HEK293 (cell line): ENCODE measurements at regions not wholly inside any gene's neighbourhood (a gene's known extent, or its start where the extent isn't known, plus 50 kb on each side); places are given as distances from the start of the nearest gene placed in this dataset.

Experiments
- RBAK ChIP-seq: fragments of 450-650 bp; formaldehyde crosslinking; IDR thresholded peaks from 2 replicates; pipeline ENCODE4 v1.5.1; 2016; ENCODE audit warnings: missing biosample characterization, missing genetic modification characterization
- ZEB2 ChIP-seq: fragments of 450-650 bp; formaldehyde crosslinking; IDR thresholded peaks from 2 replicates; pipeline ENCODE4 v1.5.1; 2016; ENCODE audit warnings: missing biosample characterization, missing genetic modification characterization
- ZNF274 ChIP-seq, 2 experiments: fragments of 200-500 bp in 1 of 2; fragments of 450-650 bp in 1 of 2; sonication (Bioruptor generic) in 1 of 2; formaldehyde crosslinking in 1 of 2; IDR thresholded peaks; 2 replicates each; pipeline versions ENCODE4 v1.5.1 to v1.6.1; 2014 to 2016; ENCODE audit warnings: borderline replicate concordance in 1 of 2, inconsistent platforms in 1 of 2, low read length in 1 of 2, missing biosample characterization in 1 of 2, missing genetic modification characterization in 1 of 2
- TF ChIP-seq, protein P1 (sequence below): fragments of 450-650 bp; formaldehyde crosslinking; IDR thresholded peaks from 2 replicates; pipeline ENCODE4 v1.5.1; 2016; ENCODE audit warnings: missing biosample characterization, missing genetic modification characterization
- TF ChIP-seq, protein P2 (sequence below): fragments of 450-650 bp; formaldehyde crosslinking; IDR thresholded peaks from 2 replicates; pipeline ENCODE4 v1.5.1; 2016; ENCODE audit warnings: missing biosample characterization, missing genetic modification characterization
- TF ChIP-seq, protein P3 (sequence below): fragments of 450-650 bp; formaldehyde crosslinking; IDR thresholded peaks from 2 replicates; pipeline ENCODE4 v1.5.1; 2016; ENCODE audit warnings: missing biosample characterization, missing genetic modification characterization
- TF ChIP-seq, protein P4 (sequence below): fragments of 450-650 bp; formaldehyde crosslinking; IDR thresholded peaks from 2 replicates; pipeline ENCODE4 v1.5.1; 2016; ENCODE audit warnings: missing biosample characterization, missing genetic modification characterization
- TF ChIP-seq, protein P5 (sequence below): fragments of 450-650 bp; formaldehyde crosslinking; optimal IDR thresholded peaks from 2 replicates; pipeline ENCODE3; 2016; ENCODE audit warnings: missing biosample characterization, mild to moderate bottlenecking, missing genetic modification characterization

DNA sequence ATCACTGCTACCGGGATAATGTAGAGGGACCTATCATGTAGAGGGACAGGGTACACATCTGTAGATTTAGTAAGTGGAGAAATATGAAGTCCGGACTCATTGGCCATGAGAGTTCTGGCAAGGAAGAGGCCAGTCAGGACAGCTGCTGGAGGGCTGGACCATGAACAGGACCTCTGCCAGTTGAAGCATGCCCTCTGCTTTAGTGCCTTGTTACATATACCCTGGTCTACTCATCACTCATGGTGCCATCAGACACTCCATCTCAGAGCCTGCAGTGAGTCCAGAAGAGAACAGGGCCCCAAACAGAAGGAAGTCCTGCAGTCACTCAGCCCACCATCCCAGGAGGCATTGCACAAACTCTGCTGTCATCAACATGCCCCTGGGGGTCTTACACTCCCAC is 54.7 kb upstream of the CA12 start:
- TF ChIP-seq, protein P1, sequence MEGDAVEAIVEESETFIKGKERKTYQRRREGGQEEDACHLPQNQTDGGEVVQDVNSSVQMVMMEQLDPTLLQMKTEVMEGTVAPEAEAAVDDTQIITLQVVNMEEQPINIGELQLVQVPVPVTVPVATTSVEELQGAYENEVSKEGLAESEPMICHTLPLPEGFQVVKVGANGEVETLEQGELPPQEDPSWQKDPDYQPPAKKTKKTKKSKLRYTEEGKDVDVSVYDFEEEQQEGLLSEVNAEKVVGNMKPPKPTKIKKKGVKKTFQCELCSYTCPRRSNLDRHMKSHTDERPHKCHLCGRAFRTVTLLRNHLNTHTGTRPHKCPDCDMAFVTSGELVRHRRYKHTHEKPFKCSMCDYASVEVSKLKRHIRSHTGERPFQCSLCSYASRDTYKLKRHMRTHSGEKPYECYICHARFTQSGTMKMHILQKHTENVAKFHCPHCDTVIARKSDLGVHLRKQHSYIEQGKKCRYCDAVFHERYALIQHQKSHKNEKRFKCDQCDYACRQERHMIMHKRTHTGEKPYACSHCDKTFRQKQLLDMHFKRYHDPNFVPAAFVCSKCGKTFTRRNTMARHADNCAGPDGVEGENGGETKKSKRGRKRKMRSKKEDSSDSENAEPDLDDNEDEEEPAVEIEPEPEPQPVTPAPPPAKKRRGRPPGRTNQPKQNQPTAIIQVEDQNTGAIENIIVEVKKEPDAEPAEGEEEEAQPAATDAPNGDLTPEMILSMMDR (tag by site-specific recombination) = no peak
- TF ChIP-seq, protein P2, sequence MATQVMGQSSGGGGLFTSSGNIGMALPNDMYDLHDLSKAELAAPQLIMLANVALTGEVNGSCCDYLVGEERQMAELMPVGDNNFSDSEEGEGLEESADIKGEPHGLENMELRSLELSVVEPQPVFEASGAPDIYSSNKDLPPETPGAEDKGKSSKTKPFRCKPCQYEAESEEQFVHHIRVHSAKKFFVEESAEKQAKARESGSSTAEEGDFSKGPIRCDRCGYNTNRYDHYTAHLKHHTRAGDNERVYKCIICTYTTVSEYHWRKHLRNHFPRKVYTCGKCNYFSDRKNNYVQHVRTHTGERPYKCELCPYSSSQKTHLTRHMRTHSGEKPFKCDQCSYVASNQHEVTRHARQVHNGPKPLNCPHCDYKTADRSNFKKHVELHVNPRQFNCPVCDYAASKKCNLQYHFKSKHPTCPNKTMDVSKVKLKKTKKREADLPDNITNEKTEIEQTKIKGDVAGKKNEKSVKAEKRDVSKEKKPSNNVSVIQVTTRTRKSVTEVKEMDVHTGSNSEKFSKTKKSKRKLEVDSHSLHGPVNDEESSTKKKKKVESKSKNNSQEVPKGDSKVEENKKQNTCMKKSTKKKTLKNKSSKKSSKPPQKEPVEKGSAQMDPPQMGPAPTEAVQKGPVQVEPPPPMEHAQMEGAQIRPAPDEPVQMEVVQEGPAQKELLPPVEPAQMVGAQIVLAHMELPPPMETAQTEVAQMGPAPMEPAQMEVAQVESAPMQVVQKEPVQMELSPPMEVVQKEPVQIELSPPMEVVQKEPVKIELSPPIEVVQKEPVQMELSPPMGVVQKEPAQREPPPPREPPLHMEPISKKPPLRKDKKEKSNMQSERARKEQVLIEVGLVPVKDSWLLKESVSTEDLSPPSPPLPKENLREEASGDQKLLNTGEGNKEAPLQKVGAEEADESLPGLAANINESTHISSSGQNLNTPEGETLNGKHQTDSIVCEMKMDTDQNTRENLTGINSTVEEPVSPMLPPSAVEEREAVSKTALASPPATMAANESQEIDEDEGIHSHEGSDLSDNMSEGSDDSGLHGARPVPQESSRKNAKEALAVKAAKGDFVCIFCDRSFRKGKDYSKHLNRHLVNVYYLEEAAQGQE (tag by site-specific recombination) = no peak
- TF ChIP-seq ZNF274 (IDR thresholded peaks at IDR 0.05; ENCODE audit: low read length) (no peak), ZNF274 (tag by site-specific recombination; IDR thresholded peaks at IDR 0.05; ENCODE audit: borderline replicate concordance) (no peak), RBAK (tag by site-specific recombination) (no peak), ZEB2 (tag by site-specific recombination) (no peak)
- TF ChIP-seq, protein P3, sequence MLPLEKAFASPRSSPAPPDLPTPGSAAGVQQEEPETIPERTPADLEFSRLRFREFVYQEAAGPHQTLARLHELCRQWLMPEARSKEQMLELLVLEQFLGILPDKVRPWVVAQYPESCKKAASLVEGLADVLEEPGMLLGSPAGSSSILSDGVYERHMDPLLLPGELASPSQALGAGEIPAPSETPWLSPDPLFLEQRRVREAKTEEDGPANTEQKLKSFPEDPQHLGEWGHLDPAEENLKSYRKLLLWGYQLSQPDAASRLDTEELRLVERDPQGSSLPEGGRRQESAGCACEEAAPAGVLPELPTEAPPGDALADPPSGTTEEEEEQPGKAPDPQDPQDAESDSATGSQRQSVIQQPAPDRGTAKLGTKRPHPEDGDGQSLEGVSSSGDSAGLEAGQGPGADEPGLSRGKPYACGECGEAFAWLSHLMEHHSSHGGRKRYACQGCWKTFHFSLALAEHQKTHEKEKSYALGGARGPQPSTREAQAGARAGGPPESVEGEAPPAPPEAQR (tag by site-specific recombination) = no peak
- TF ChIP-seq, protein P4, sequence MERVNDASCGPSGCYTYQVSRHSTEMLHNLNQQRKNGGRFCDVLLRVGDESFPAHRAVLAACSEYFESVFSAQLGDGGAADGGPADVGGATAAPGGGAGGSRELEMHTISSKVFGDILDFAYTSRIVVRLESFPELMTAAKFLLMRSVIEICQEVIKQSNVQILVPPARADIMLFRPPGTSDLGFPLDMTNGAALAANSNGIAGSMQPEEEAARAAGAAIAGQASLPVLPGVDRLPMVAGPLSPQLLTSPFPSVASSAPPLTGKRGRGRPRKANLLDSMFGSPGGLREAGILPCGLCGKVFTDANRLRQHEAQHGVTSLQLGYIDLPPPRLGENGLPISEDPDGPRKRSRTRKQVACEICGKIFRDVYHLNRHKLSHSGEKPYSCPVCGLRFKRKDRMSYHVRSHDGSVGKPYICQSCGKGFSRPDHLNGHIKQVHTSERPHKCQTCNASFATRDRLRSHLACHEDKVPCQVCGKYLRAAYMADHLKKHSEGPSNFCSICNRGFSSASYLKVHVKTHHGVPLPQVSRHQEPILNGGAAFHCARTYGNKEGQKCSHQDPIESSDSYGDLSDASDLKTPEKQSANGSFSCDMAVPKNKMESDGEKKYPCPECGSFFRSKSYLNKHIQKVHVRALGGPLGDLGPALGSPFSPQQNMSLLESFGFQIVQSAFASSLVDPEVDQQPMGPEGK (tag by site-specific recombination) = no peak
- TF ChIP-seq, protein P5, sequence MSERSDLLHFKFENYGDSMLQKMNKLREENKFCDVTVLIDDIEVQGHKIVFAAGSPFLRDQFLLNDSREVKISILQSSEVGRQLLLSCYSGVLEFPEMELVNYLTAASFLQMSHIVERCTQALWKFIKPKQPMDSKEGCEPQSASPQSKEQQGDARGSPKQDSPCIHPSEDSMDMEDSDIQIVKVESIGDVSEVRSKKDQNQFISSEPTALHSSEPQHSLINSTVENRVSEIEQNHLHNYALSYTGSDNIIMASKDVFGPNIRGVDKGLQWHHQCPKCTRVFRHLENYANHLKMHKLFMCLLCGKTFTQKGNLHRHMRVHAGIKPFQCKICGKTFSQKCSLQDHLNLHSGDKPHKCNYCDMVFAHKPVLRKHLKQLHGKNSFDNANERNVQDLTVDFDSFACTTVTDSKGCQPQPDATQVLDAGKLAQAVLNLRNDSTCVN = no peak
